Esophagus muscularis mucosa (tissue), 4 donors: ENCODE measurements at regions not wholly inside any gene's neighbourhood (a gene's known extent, or its start where the extent isn't known, plus 50 kb on each side); places are given as distances from the start of the nearest gene placed in this dataset.

Experiments
- EP300 ChIP-seq: sonication (generic); formaldehyde crosslinking; IDR thresholded peaks from one replicate; pipeline ENCODE4 v1.6.1; 2017; ENCODE audit warnings: antibody characterized with exemption
- POLR2A ChIP-seq: fragments of 450-650 bp; IDR thresholded peaks from one replicate; pipeline ENCODE4 v1.6.1; 2017; ENCODE audit warnings: antibody characterized with exemption, moderate library complexity, mild to moderate bottlenecking, low read depth
- POLR2AphosphoS5 ChIP-seq, 2 donors: sonication (generic); formaldehyde crosslinking; IDR thresholded peaks; one replicate each; pipeline ENCODE4 v1.6.1; 2017; ENCODE audit warnings: antibody characterized with exemption in 2 of 2
- TF ChIP-seq, protein P1 (sequence below), 3 experiments: fragments of 200-600 bp in 2 of 3; fragments of 450-650 bp in 1 of 3; sonication (generic) in 2 of 3; IDR thresholded peaks; one replicate each; pipeline ENCODE4 v1.5.1; 2017 to 2019; ENCODE audit warnings: antibody characterized with exemption in 3 of 3, mild to moderate bottlenecking in 2 of 3, moderate library complexity in 1 of 3

DNA sequence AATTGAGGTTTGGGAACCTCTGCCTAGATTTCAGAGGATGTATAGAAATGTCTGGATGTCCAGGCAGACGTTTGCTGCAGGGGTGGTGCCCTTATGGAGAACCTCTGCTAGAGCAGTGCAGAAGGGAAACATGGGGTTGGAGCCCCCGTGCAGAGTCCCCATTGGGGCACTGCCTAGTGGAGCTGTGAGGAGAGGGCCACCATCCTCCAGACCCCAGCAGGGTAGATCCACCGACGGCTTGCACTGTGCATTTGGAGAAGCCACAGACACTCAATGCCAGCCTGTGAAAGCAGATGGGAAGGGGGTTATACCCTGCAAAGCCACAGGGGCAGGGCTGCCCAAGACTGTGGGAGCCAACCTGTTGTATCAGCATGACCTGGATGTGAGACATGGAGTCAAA, 354.6 kb downstream of the ZNF326 start:
- TF ChIP-seq, protein P1, sequence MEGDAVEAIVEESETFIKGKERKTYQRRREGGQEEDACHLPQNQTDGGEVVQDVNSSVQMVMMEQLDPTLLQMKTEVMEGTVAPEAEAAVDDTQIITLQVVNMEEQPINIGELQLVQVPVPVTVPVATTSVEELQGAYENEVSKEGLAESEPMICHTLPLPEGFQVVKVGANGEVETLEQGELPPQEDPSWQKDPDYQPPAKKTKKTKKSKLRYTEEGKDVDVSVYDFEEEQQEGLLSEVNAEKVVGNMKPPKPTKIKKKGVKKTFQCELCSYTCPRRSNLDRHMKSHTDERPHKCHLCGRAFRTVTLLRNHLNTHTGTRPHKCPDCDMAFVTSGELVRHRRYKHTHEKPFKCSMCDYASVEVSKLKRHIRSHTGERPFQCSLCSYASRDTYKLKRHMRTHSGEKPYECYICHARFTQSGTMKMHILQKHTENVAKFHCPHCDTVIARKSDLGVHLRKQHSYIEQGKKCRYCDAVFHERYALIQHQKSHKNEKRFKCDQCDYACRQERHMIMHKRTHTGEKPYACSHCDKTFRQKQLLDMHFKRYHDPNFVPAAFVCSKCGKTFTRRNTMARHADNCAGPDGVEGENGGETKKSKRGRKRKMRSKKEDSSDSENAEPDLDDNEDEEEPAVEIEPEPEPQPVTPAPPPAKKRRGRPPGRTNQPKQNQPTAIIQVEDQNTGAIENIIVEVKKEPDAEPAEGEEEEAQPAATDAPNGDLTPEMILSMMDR (IDR thresholded peaks at IDR 0.05) = no peak
- no peak for TF ChIP-seq POLR2AphosphoS5 (IDR thresholded peaks at IDR 0.05)
- no peak for TF ChIP-seq POLR2A
- no peak for TF ChIP-seq EP300
